Activated CD8-positive, alpha-beta memory T cell treated with anti-CD3 and anti-CD28 coated beads for 4 hours (primary cell): ENCODE measurements at regions not wholly inside any gene's neighbourhood (a gene's known extent, or its start where the extent isn't known, plus 50 kb on each side); places are given as distances from the start of the nearest gene placed in this dataset.
"Not testable (repeated sequence)": the region's sequence is repeated elsewhere in the genome, so short reads cannot be mapped to it uniquely, and the experiment has no call there.

Experiments used
- DNase-seq, 2 donors: peaks; one replicate each; pipeline ENCODE4 v3.0.0-alpha.2; 2020; ENCODE audit warnings: low read depth in 2 of 2

- DNase-seq, result no peak
These were observed 84.2 kb upstream of the FGGY start for GRCh38 chr1:59212706-59213105.

- no peak for DNase-seq
These were observed 82.4 kb upstream of the FGGY start for GRCh38 chr1:59214248-59215208.

- DNase-seq, result no peak
These were observed 81.1 kb upstream of the FGGY start for GRCh38 chr1:59215766-59216291.

GRCh38 chr1:59217439-59217838 lies 79.5 kb upstream of the FGGY start:
- DNase-seq, result not testable (repeated sequence)

GRCh38 chr1:59218521-59219236 lies 78.2 kb upstream of the FGGY start:
- no peak for DNase-seq

- DNase-seq, result no peak
These were observed 77.0 kb upstream of the FGGY start for GRCh38 chr1:59219916-59220315.

- DNase-seq, result no peak
These were observed 76.5 kb upstream of the FGGY start for GRCh38 chr1:59220356-59220755.

GRCh38 chr1:59223198-59223597 lies 73.7 kb upstream of the FGGY start:
- DNase-seq, result no peak

- DNase-seq, result no peak
These were observed 72.8 kb upstream of the FGGY start for GRCh38 chr1:59223989-59224634.

- no peak for DNase-seq
These were observed 71.1 kb upstream of the FGGY start for GRCh38 chr1:59225594-59226316.

- DNase-seq, result no peak
These were observed 67.8 kb upstream of the FGGY start for GRCh38 chr1:59229138-59229537.

- no peak for DNase-seq
These were observed 66.3 kb upstream of the FGGY start for GRCh38 chr1:59230622-59231021.

- no peak for DNase-seq
These were observed 64.7 kb upstream of the FGGY start for GRCh38 chr1:59232216-59232615.

GRCh38 chr1:59233444-59233843 lies 63.5 kb upstream of the FGGY start:
- DNase-seq, result no peak

GRCh38 chr1:59236721-59237545 lies 60.0 kb upstream of the FGGY start:
- no peak for DNase-seq

GRCh38 chr1:59237900-59238299 lies 59.0 kb upstream of the FGGY start:
- DNase-seq, result no peak

- DNase-seq, result no peak
These were observed 58.5 kb upstream of the FGGY start for GRCh38 chr1:59238333-59238934.

- DNase-seq, result no peak
These were observed 57.9 kb upstream of the FGGY start for GRCh38 chr1:59238993-59239392.

GRCh38 chr1:59241909-59242308 lies 55.0 kb upstream of the FGGY start:
- DNase-seq, result no peak

- DNase-seq, result no peak
These were observed 54.5 kb upstream of the FGGY start for GRCh38 chr1:59242370-59242769.
